C4-2B (cell line): ENCODE measurements at regions not wholly inside any gene's neighbourhood (a gene's known extent, or its start where the extent isn't known, plus 50 kb on each side); places are given as distances from the start of the nearest gene placed in this dataset.

ENCODE experiments used
- ZFX ChIP-seq: fragments of 450-650 bp; IDR thresholded peaks from 2 replicates; pipeline ENCODE4 v1.6.1; 2017
- TF ChIP-seq, protein P1 (sequence below): fragments of 450-650 bp; conservative IDR thresholded peaks from 2 replicates; pipeline ENCODE4 v1.5.1; 2017; ENCODE audit warnings: mild to moderate bottlenecking

DNA sequence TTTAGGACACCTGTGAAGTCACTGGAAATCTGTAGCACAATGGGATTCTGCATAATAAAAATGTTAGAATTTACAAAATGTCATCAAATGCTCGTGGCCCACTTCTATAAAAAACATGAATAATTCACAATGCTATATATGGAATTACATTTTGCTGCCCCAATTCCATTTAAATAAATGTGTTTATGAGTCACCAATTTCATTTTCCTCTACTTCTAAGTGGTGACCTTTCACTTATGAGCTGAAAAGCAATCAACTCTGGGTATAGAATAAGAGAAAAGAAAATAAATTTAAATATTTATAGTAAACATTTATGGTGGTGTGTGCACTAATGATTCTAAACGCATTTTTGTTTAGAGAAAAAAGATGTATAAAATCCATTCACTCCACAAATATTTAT is 516.7 kb upstream of the MIR17HG start:
- TF ChIP-seq ZFX: no peak
- TF ChIP-seq, protein P1, sequence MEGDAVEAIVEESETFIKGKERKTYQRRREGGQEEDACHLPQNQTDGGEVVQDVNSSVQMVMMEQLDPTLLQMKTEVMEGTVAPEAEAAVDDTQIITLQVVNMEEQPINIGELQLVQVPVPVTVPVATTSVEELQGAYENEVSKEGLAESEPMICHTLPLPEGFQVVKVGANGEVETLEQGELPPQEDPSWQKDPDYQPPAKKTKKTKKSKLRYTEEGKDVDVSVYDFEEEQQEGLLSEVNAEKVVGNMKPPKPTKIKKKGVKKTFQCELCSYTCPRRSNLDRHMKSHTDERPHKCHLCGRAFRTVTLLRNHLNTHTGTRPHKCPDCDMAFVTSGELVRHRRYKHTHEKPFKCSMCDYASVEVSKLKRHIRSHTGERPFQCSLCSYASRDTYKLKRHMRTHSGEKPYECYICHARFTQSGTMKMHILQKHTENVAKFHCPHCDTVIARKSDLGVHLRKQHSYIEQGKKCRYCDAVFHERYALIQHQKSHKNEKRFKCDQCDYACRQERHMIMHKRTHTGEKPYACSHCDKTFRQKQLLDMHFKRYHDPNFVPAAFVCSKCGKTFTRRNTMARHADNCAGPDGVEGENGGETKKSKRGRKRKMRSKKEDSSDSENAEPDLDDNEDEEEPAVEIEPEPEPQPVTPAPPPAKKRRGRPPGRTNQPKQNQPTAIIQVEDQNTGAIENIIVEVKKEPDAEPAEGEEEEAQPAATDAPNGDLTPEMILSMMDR: no peak
